HG03060 (cell line): ENCODE measurements at regions not wholly inside any gene's neighbourhood (a gene's known extent, or its start where the extent isn't known, plus 50 kb on each side); places are given as distances from the start of the nearest gene placed in this dataset.

Experiments used
- ATAC-seq: cut with Tn5 transposase; IDR thresholded peaks from one replicate; pipeline ENCODE4 v1.9.1; 2021; ENCODE audit warnings: low read depth, moderate number of reproducible peaks; ENCODE audit not compliant: unreplicated experiment

DNA sequence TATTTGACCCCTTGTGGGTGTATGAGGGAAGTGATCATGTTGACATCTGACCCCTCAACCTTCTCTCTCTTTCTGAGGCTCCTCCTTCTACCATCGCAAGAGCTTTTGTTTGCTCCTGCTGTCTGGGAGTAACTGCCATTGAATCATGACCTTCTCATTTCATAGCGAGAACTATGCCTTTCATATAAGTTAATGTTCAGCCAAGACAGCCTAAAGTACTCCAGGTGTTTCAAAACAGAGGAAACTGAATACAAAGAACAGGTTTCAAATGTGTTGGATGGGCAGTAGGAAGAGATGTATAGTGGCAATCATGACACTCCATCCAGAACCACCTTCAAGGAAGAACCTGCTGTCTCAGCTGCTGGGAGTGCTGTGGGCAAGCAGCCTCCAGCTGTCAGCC, 403.1 kb downstream of the MID1IP1 start:
- no peak for ATAC-seq

DNA sequence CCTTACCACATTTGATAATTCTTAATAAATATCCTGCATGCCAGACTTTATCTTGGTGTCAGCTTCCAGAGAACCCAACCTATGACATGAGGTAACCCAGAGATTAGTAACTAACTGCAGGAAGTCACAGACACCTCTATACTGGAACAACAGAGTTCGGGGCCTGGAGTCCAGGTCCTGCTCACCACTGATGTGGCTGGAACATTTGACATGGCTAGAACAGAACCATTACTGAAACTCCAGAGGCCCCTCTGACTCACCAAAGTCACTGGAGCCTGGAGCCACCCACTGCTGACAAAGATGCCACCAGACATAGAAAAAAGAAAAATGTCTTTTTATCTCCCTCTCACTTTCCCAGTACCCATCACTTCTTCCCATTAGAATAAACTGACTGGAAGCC, 403.7 kb downstream of the MID1IP1 start:
- ATAC-seq = no peak

DNA sequence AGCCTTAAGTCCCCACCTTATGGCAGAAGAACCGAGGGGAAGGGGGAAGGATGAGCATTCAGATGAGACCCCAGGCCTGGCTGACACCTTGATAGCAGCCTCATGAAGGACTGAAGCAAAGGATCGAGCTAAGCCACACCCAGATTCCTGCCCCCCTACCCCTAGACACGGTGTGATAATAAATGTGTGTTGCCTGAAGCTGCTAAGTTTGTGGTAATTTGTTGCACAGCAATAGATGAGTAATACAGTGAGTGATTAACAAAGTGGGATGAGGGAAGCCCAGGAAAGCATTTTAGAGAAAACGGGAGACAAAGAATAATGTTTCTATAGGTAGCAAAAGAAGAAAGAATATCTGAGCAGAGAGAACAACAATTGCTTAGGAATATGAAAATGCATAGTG, 404.2 kb downstream of the MID1IP1 start:
- no peak for ATAC-seq

DNA sequence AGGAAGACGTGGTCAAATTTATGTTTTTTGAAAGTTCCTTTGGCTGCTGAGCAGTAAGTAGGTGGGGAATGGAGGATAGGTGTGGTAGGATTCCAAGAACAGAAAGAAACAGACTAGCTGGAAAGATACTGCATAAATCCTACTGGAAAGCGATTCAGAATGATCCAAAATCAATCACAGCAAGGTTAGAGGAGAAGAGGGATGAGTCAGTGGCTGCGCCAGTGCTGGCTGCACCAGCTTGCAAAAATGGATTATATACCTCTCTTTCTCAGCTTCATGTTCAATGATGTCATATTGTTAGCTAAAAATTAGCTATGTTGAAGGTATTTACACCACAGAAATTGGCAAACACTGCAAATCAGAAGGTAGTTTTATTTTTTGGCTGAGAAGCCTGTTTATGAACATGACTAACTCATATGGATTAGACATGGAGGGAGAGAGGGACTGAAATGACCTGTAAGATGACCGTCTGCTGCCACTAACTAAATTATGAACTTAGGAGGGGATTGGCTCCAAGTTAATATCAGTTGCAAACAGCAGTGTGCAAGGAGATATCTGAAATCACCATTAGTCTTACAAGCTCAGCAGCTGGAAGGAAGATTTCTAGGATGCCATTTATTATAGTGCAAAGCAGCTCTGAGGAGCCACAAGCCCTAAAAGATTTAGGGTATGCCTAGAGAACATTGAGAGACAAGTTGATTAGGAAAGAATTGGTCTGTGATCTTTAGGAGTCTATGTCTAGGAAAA, 405.3 kb downstream of the MID1IP1 start:
- ATAC-seq = no peak

DNA sequence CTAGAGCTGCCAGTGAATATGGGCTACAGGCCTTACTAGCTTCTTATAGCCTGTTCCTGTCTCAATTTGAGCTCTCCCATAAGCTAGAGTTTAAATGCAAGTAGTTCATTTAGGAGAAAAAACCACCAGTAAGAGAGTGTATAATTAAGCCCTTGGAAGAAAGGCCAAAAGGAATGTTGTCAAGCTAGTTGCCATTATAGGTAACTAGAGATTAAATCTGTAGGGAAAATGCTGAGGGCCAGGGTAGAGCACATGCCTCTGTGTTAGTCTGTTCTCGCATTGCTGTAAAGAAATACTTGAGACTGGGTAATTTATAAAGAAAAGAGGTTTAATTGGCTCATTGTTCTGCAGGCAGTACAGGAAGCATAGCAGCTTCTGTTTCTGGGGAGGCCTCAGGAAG, 410.2 kb downstream of the MID1IP1 start:
- ATAC-seq = no peak

DNA sequence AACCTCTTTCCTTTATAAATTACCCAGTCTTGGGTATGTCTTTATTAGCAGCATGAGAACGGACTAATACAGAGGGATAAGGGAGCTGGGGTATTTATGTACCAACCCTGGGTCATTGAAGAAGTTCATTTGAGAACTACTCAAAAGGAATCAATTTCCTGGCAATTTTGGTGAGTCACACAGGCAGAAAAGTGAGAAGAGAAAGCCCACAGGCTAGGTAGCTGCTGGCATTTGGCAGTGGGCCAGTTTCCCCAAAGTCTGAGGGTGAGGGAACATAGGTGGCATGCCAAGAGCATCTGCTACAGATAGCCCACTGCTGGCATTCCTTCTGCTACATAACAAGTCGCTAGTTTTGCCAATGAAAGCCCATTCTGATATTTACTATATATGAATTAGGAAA, 411.2 kb downstream of the MID1IP1 start:
- ATAC-seq = no peak

DNA sequence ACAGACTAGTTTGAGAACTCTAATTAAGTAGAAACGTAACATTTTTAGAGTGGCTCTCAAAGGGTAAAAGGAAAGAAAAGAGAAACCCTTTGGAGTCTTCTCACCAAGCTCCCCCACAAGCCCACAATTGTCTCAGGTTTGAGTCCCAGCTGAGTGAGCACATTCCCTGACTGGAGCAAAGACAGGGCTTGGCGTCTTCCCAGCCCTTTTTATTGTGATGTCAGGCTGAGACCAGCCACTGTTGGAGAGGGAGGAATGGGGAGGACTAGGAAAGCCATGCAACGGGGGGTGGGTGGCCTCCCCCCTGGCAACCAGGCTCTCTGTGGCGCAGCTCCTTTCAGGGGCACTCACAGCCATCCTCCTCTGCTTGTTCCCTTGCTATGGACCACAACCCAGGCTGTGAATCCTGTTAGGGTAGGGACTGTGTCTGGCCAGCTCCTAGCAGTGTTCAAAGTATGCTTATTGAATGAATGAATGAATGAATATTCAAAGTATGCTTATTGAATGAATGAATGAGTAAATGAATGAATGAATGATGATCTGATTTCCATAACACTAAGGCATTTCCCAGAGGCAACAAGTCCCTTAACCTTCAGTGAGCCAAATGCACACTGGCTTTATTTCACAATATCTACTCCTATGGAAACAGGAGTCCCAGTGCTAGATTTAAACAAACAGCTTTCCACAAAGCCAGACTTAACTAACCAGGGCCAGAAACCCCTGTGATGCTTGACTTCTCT, 413.3 kb downstream of the MID1IP1 start:
- no peak for ATAC-seq

DNA sequence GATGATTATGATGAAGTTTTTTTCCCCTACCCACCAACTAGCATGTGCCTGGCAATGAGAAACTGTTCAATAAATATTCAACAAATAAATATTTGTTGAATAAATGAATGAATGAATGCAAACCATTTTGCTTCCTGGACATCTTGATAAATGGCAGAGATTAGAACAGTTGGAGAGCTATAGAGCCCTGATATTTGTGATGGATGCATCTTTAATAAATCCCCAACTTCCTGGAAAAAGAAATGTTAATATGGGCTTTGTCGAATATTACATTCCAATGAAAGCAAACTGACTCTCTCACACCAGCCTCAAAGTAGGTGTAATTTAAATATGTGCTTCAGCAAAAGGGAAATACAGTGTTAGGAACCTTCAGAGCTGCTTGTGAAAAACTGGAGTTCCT, 419.7 kb downstream of the MID1IP1 start:
- ATAC-seq = no peak

DNA sequence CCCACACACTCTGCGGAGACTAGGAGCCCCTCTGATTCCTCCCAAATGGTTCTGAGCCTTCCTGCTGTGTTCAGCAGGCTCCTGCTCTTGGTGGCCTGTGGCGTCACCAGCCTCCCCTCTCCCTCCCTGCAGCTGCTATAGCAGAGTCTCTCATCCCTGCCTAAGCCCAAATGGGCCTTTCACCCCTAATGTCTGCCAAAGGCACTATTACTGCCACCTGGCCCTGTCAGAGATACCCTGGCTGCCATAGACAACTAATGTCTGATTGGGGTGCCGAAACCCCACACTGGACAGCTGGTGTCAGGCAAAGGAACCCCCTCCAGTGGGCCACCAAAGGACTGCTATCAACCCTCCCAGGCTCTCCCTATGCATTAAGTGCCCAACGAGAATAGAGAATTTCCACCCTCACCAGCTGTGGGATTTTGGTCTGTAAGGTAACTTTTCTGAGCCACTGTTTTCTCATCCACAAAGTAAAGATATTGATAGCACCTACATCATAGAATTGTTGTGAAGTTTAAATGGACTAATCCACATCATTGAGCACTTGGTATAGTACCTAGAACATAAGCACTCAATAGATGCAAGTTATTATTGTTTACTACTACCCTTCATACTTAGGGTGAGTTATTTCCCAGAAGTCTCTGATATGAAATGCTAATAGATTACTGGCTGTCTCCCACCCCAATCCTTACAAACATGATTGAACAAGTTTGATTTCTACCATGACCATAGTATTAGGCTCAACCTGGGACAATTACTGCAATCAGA, 421.3 kb downstream of the MID1IP1 start:
- no peak for ATAC-seq

DNA sequence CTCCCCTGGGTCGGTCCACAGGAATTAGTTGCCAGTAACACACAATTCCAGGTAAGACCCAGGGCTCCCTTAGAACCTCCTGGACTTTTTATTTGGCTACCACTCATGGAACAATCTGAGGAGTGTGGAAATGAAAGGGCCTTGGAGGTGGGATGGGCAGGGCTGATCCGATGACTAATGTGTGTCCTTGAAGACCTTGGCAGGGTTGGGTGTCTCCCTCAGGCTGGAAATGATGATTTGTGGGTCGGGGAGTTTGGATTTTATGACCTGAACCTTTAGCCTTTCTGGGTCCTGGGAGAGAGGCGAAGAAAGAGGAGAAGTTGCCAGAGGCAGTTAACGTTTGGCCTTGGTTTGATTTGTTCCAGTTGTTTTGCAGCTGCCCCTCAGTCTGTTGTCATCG, 425.0 kb downstream of the MID1IP1 start:
- ATAC-seq = no peak

DNA sequence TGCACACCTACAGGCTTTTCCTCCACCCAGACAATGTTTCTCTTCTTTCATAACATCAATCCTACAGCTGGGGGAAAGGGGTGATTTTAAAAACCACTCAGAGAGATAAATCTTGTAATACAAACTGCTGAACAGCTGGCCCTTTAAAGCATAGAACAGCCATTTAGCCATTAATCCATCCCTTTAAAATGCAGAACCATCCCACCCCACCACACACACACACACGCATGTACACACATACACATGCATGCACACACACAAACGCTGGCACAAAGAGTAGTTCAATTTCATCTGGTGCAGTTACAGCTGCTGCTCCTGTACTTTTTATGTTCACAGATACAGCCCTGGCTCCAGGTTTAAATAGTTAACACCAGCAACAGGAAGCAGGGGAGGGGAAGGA, 426.1 kb downstream of the MID1IP1 start:
- no peak for ATAC-seq

DNA sequence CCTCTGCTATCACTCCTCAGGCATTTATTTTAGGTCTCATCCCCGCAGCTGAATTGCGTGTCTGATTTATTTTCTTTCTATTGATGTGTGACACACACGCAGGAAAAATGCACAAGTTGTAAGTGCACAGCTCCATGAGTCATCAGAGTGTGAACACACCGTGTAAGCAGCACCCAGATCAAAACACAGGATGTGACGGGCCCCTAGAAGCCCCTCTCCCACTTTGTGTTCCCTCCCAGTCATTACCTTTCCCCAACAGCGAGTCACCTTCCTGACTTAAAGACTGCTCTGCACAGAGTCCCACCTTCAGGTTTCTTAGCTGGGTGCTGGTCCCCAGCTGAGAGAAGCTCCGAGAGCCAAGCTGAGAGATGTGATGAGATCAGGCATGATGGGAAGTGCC, 436.7 kb downstream of the MID1IP1 start:
- ATAC-seq = no peak

DNA sequence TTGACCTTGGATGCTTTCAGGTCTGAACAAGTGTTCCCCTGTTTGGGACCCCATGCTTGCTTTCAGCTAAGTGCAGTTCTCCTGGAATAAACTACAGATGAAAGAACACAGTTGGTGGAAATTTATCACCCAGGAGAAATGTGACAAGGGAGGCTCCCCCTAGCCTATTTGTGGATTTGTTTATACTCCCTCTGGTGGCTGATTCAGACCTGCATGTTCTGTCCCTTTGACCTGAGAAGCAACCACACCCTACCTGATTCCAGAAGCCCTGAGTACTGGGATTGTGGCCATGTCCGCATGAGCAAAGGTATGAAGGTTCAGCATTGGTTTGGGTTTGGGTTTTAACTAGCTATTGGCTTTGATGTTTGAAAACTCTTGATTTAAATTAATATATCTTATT, 440.9 kb downstream of the MID1IP1 start:
- no peak for ATAC-seq

DNA sequence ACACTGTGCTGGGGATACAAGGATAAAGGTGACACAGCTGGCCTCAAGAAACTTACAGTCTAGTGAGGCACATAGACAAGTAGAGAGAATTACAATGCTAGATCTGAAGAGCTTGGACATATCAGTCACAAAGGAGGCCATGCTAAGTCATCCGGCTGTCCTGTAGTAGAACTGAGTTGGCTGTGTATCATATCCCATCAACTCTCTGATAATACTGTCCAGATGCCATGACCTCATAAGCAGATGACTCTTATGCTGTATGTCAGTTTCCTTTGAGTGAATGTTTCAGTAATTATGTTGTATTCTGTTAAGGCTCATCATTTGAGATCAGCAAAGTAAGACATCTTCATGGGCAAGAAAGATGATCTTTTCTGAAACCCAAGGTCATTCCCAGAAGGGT, 442.9 kb downstream of the MID1IP1 start:
- no peak for ATAC-seq

DNA sequence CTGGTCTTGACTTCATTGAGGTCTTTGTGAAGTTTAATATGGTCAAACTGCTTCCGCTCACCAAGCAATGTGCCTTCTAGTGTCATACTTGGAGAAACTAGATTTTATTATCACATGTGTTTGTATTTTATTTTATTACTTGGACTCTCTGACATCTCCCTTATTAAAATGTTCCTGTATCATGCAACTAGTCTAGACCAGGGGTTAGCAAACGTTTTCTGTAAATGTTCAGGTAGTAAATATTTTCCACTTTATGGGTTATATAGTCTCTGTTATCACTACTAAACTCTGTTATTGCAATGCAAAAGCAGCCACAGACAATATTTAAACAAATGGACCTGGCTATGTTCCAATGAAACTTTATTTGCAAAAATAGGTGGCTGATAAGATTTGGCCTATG, 443.8 kb downstream of the MID1IP1 start:
- no peak for ATAC-seq

DNA sequence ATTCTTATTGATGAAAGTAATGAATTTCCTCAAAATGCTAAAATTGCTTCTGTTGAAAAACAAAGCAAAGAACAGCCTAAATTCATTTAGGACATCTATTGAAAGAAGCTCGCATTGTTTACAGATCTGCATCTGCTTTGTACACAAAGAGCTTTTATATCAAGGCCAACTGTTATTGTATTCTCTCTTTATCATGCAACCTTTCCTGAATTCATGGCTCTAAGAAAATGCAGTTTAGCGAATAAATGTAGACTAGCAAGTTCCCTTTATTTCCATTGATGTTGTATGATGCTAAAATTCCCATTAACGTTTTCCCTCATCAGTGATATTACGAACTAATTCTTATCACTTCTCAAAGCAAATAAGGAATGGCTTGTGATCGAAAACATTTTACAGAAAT, 446.3 kb downstream of the MID1IP1 start:
- no peak for ATAC-seq

DNA sequence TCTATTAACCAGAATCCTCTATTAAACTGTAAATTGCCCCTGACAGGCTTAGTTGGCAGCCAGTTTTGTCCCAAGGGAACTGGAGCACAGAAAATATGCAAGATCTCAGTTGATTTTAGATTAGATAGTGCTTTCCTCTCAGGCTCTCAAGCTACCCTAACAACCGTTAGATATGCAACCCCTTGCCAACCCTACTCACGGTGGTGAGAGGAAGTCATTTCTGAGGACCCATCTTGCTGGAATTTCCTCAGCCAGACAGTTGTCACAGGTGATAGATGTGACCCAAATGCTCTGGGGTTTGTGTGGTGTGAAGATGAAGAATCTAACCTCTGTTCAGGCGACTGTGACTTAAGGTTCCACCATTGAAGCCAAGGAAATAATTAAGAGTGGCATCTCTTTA, 447.1 kb downstream of the MID1IP1 start:
- no peak for ATAC-seq

DNA sequence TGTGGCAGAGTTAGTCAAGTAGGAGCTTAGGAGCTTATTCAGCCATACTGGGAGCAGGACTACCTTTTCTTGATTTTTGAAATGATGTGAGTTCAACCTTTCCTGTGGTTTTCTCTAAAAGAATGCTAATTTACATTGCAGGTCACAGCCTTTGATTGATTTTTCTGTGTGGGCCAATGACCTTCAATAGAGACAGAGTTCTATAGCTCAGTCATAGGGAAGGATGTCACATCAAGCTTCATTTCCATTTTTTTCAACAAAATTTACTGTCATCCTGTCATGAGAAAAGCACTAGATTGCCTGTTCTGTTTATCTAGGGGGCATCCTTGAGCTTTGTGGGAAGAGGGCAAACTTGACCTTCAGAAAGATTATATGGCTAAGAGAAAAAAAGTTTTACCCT, 448.7 kb downstream of the MID1IP1 start:
- ATAC-seq = no peak

DNA sequence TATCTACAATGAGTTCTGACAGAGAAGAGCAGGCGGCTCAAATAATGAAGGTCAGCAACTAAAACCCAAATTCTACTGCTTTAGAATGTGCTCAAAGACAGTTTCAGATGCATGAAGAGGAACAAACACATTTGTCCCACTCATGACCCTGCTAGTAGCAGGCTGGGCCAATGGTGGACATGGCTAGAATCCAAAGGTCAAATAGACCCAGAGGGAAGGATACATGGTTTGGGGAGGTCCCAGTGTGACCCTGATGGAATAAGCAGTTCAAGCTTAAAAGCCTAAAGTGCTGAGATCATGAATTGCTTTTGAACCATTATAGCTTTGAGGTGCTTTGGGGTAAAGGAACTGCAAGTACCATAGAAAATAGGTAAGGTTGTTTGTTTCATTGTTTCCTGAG, 450.7 kb downstream of the MID1IP1 start:
- no peak for ATAC-seq

DNA sequence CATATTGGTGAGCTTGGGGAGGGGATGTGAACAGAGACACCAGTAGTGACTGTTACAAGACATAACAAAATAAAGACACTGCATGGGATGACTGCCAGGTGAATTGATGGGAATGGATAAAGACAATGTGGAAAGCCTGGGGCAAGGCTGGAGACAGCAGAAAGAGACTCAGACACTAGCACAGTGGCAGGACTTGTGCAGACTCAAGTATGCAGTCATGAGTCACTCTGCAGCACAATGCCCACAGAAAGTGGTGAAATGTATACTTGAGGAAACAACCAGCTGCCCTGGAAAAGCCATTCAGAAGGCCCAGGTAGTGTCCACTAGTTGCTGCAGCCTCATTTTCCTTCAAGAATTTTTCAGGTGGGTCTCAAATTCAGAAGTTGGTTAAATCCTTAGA, 452.3 kb downstream of the MID1IP1 start:
- no peak for ATAC-seq

DNA sequence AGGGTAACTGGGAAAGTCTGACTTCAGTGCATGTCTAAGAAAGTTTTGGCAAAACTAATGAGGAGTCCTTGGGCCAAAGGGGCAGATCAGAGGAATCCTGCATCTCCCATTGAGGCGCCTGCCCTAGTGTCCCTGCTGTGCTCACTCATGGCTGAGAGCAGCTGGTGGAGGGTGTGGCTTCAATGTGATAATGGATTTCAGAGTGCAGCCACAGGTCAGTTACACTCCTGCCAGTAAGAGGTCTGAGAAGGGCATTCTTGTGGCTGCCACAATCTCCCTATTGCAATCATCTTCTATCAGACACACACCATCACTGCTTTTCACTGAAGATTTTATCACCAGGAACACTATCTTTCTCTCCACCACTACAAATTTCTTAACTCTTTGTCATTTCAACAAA, 457.1 kb downstream of the MID1IP1 start:
- no peak for ATAC-seq

DNA sequence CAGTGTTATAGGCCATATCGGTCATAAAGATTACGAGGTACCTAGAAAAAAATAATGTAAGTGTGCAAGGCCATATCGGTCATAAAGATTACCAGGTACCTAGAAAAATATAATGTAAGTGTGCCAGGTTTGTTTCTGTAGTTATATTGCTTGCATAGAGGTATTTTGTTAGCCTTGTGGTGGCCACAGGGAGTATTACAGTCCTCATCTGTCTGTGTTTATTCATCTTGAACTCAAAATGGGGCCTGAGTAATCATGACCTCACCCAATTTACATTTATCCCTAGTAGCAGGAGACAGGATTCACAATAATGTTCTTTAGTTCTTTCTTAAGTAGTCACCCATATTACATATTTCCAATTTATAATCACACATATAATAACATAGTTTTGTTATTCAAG, 459.7 kb downstream of the MID1IP1 start:
- no peak for ATAC-seq
